HG02943 (cell line): ENCODE measurements at regions not wholly inside any gene's neighbourhood (a gene's known extent, or its start where the extent isn't known, plus 50 kb on each side); places are given as distances from the start of the nearest gene placed in this dataset.

Experiments used
- ATAC-seq: cut with Tn5 transposase; IDR thresholded peaks from one replicate; pipeline ENCODE4 v1.9.1; 2021; ENCODE audit warnings: mild to moderate bottlenecking, low read depth, moderate library complexity; ENCODE audit not compliant: unreplicated experiment

DNA sequence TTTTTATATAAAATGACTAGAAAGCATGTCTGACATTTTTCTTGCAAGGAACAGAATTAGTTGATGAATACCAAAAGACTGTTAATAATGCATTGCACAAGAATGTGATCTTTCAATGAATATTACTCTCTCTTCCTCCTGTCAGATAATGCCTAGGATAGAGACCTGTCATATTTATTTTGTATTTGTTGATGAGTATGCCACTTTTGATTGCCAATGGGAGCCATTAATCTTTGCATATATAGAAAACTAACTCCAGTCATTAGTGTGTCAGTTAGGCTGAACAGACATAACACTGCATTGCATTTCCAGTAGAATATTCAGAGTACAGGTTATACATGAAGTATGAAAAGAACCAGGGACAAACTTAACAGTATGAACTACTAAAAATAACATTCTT, 1125.3 kb downstream of the LRFN5 start:
- no peak for ATAC-seq

DNA sequence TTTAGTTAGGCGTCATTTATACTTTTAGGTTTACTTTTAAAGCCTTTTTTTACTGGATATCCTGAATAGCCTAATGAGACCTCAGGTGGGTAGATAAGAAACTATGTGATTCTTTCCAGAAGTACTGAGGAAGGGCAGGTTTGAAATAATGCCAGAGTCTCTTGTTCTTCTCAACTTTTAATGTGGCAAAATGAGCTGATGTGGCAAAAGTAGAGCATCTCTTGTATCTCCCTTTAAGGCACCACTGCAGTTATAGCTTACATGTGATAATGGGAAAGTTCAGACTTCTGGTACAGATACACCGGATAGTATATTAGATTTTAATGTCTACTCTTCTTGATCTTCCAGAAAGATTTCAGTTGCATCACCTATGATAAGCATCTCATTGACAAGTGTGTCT, 1124.8 kb downstream of the LRFN5 start:
- no peak for ATAC-seq

GRCh38 chr14:42729681-42730080, 1123.0 kb downstream of the LRFN5 start:
- ATAC-seq, result no peak

- ATAC-seq, result no peak
These were observed 1112.7 kb downstream of the LRFN5 start for GRCh38 chr14:42719391-42719790.

DNA sequence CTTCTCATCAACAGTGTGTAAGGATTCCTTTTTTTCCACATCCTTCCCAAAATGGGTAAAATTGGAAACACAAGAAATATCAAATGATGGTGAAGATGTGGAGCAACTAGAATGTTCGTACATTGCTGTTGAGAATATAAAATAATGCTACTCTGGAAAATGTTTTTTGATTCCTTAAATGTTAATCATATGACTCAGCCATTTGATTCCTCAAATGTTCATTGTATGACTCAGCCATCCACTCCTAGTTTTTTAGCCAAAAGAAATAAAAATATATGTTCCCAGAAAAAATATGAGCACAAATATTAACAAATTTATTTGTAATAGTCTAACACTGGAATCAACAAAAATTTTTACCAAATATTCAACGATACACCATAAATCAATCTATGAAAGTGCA, 1108.6 kb downstream of the LRFN5 start:
- no peak for ATAC-seq

DNA sequence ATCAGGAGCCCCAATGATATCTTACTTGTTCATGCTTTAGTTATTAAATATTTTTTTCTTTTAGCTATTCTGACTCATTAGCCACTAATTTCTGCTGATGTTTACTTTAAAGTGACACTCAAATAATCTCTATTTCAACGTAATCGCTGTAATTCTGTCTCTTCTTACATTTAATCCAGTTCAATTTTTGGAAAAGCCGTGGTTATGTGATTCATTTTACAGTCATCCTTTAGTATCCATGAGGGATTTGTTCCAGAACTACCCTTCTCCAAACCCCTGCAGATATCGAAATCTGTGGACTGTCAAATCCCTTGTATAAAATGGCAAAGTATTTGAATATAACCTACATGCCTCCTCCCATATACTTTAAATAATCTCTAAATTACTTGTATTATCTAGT, 1103.4 kb downstream of the LRFN5 start:
- no peak for ATAC-seq

- ATAC-seq, result no peak
These were observed 1096.8 kb downstream of the LRFN5 start for GRCh38 chr14:42703501-42703900.

GRCh38 chr14:42687421-42687820, 1080.7 kb downstream of the LRFN5 start:
- no peak for ATAC-seq

DNA sequence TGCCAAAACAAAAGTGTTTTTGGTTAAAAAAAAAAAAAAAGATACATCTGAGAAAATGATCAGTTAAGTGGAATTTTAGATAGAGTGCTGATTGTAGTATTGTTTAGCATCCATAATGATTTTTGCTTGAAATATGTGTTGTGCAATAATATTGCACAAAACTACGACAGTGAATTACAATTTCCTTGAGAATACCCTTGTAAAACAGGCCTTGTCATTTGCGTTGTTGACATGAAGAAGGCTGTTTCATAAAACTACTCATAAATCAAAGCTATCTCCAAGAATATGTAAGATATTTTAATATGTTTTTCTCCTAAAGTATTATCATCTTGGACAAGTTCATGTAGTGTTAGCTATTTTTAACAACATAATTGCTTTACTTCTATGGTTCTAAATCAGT, 1077.0 kb downstream of the LRFN5 start:
- no peak for ATAC-seq

GRCh38 chr14:42676636-42677035, 1070.0 kb downstream of the LRFN5 start:
- ATAC-seq, result no peak

- ATAC-seq, result no peak
These were observed 1067.3 kb downstream of the LRFN5 start for GRCh38 chr14:42673963-42674362.

DNA sequence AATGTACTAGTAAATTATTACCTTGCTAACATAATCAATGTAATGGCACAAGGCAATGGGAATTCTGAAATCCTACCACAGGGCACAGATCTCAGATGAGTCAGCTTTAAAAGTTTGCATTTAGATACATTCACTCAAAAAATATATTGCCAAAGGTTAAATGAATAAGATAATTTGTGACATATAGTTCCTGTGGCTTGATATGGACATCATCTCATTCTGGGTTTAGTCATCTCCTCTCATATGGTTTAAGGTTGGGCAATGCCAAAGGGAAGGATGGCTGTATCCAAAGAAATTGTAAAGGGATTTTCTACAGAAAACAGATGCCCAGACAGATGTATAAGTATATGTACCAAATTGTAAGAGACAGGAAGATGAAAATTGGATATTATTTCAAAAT, 1065.0 kb downstream of the LRFN5 start:
- no peak for ATAC-seq

- ATAC-seq, result no peak
These were observed 1058.4 kb downstream of the LRFN5 start for GRCh38 chr14:42665083-42665482.

GRCh38 chr14:42664190-42664589, 1057.5 kb downstream of the LRFN5 start:
- no peak for ATAC-seq

GRCh38 chr14:42654707-42655106, 1048.0 kb downstream of the LRFN5 start:
- ATAC-seq, result no peak

DNA sequence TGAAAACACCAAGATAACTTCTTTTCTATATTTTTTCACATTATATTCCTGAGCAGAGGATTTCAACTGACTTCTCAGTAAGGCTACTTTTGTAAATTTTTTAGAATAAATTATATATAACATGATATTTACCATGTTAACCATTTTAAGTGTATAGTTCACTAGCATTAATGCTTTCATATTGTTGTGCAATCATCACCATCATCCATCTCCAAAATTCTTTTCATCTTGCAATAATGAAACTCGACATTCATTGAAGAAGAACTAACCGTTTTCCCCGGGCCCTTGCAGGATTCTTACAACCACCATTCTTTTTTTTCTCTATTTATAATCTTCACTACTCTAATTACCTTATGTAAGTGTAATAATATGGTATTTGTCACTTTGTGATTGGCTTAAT, 1036.1 kb downstream of the LRFN5 start:
- ATAC-seq, result no peak

DNA sequence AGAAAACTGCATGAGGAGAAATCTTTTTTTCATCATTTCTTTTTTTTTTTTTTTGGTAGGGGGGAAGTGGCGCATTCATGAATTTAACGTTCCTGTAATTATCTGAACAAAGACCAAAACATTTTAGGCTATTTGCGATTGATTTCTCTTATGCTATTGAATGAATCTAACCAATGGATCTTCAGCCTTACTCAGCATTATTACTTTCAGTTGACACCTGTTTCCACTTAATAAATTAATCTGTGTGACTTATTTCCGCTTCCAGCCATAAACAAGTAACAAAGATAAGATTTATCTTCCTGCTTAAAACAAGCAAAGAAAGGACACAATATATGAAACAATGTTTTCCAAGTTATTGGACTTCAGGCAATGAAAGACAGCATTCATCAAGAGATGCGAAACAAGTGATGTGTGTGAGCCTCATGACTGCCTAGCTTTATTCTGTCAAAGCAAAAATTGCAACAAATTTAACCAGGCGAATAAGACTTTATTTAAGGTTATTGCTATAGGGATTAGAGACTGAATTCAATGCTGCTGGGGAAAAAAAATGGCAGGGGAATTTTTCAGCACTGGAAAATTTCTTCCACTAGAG, 1026.9 kb downstream of the LRFN5 start:
- no peak for ATAC-seq

GRCh38 chr14:42629553-42629952, 1022.9 kb downstream of the LRFN5 start:
- no peak for ATAC-seq

DNA sequence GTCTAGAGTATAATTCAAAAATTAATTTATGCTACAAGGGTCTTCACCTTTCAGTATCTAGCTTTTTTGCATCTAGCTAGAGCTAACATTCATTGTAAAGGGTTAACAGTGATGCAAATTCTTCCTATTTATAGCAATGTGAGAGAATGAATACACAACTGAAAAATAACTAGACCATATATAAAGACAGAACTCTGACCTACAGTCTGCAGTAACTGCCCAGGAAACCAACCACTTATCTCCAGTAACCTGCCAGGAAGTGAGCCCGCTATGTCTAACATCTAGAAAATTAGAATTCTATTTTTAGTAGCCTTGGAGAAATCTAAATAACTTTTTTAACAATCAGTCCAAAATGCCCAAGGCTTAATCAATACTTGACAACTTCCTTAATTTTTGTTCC, 1021.9 kb downstream of the LRFN5 start:
- ATAC-seq, result no peak

GRCh38 chr14:42626986-42627385, 1020.3 kb downstream of the LRFN5 start:
- no peak for ATAC-seq

DNA sequence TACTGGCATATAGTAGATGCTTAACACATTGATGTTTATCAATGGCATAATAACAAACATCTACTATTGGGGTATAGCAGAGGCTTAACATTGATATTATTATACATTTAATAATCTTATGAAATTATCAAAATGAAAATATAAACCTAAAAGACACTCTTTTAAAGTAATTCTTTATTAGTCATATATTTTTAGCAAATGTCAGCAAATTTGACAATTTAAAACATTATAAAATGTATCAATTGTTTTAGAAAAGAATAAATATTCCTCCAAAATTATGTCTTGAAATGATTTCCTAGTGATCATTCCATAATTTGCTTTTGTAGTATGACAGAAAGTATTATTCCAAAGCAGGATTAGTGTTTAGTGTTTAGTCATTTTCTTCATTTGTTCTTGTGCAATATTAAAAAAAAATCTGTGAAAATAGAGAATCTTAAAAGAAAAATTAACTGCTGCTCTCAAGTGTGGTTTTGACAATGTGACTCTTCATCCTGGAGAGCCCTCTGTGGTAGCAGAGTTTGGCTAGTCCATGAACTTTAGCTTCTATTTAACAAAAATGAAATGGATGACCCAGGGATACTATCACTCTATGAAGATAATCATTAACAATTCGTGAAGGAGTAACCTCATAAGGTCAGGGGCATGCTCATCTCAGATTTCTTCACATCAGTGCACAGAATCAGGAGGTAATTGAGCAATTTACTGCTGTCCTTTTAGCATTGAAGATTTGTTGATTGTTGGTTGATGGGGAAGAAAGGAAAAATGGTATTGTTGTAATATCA, 1018.5 kb downstream of the LRFN5 start:
- ATAC-seq, result no peak

GRCh38 chr14:42617005-42617404, 1010.3 kb downstream of the LRFN5 start:
- no peak for ATAC-seq
